HL-60 (cell line): ENCODE measurements at regions not wholly inside any gene's neighbourhood (a gene's known extent, or its start where the extent isn't known, plus 50 kb on each side); places are given as distances from the start of the nearest gene placed in this dataset.
"Not testable (repeated sequence)": the region's sequence is repeated elsewhere in the genome, so short reads cannot be mapped to it uniquely, and the experiment has no call there.

Experiments used
- DNase-seq, 2 experiments: peaks; one replicate each; pipeline ENCODE4 v3.0.0-alpha.2; 2010 to 2020; ENCODE audit warnings: low read depth in 1 of 2, low spot score in 1 of 2
- H3K27ac ChIP-seq: fragments of 250-450 bp; sonication (Bioruptor Pico); replicated peaks from 2 replicates; pipeline ENCODE4 v1.5.1; 2020; ENCODE audit warnings: mild to moderate bottlenecking, moderate library complexity
- H3K27me3 ChIP-seq: fragments of 250-450 bp; sonication (Bioruptor Pico); 2 replicates; pipeline ENCODE4 v1.5.1; 2021; ENCODE audit warnings: mild to moderate bottlenecking, moderate library complexity; ENCODE audit not compliant: insufficient read depth, poor library complexity, severe bottlenecking
- H3K4me3 ChIP-seq: replicated peaks from 2 replicates; pipeline ENCODE4 v1.5.1; 2011; ENCODE audit warnings: mild to moderate bottlenecking, control low read depth, low read length; ENCODE audit not compliant: insufficient read depth
- POLR2AphosphoS5 ChIP-seq: IDR thresholded peaks from 2 replicates; pipeline ENCODE4 v1.6.1; 2012; ENCODE audit warnings: low read depth
- REST ChIP-seq: IDR thresholded peaks from 2 replicates; pipeline ENCODE4 v1.6.1; 2012; ENCODE audit warnings: low read depth; ENCODE audit not compliant: insufficient replicate concordance
- TF ChIP-seq, protein P1 (sequence below): IDR thresholded peaks from one replicate; pipeline ENCODE4 v1.5.1; 2011; ENCODE audit warnings: low read length, control low read depth, inconsistent platforms; ENCODE audit not compliant: insufficient read depth

- DNase-seq, result peak; percentile 67 to 82
- no peaks in the 10 kb centered on the region for H3K27me3 ChIP-seq
- TF ChIP-seq, protein P1, sequence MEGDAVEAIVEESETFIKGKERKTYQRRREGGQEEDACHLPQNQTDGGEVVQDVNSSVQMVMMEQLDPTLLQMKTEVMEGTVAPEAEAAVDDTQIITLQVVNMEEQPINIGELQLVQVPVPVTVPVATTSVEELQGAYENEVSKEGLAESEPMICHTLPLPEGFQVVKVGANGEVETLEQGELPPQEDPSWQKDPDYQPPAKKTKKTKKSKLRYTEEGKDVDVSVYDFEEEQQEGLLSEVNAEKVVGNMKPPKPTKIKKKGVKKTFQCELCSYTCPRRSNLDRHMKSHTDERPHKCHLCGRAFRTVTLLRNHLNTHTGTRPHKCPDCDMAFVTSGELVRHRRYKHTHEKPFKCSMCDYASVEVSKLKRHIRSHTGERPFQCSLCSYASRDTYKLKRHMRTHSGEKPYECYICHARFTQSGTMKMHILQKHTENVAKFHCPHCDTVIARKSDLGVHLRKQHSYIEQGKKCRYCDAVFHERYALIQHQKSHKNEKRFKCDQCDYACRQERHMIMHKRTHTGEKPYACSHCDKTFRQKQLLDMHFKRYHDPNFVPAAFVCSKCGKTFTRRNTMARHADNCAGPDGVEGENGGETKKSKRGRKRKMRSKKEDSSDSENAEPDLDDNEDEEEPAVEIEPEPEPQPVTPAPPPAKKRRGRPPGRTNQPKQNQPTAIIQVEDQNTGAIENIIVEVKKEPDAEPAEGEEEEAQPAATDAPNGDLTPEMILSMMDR, result no peak
- TF ChIP-seq POLR2AphosphoS5, result peak; percentile 63
- H3K4me3 ChIP-seq, result peak overlapping the region; percentile 90
- peak overlapping the region; percentile 44; the same call in 1 of the 2 replicates for H3K27ac ChIP-seq
Measured at GRCh38 chr2:131682122-131682944, 154.6 kb downstream of the CCDC74A start.

DNA sequence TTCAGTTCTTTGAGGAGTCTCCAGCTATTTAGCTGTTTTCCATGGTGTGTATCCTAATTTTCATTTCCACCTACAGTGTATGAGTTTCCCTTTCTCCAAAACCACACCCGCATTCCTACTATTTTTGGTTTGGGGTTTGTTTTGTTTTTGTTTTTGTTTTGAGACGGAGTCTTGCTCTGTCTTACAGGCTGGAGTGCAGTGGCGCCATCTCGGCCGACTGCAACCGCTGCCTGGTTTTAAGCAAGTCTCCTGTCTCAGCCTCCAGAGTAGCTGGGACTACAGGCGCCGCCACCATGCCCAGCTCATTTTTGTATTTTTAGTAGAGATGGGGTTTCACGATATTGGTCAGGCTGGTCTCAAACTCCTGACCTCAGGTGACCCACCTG lies 155.2 kb downstream of the CCDC74A start:
- Histone ChIP-seq H3K27ac (peak overlapping the region; percentile 44; the same call in 1 of the 2 replicates), H3K4me3 (peak overlapping the region; percentile 90)
- not testable (repeated sequence) for H3K27me3 ChIP-seq
- peak in 1 of 2 experiments; percentile 25 for DNase-seq

DNA sequence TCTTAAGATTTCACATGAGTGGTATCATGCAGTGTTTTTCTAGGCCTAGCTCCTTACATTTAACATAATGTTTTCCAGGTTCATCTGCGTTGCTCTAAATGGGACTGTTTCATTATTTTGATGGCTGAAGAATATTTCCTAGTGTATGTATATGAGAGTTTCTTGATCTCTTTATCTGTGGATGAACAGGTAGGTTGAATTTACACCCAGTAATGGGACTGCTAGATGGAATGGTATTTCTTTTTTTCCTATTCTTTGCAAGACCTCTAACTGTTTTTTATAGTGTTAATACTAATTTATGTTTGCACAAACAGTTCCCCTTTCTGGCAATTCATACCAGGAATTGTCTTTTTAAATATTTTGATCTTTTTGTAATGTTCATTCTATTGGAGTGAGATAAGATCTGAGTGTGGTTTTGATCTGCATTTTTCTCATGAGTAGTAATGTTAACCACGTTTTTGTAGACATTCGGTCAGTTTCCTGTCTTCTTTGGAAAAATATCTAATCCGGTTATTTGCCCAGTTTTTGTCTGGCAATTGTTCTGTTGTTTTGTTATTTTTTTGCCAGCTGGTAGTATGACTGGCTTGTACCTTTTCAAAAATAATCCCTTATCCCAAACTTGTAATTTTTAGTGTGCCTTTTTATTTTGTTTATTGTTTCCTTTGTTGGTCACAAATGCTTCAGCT lies 157.1 kb downstream of the CCDC74A start:
- H3K4me3 ChIP-seq, DNase-seq, H3K27ac ChIP-seq, H3K27me3 ChIP-seq: not testable (repeated sequence)

DNA sequence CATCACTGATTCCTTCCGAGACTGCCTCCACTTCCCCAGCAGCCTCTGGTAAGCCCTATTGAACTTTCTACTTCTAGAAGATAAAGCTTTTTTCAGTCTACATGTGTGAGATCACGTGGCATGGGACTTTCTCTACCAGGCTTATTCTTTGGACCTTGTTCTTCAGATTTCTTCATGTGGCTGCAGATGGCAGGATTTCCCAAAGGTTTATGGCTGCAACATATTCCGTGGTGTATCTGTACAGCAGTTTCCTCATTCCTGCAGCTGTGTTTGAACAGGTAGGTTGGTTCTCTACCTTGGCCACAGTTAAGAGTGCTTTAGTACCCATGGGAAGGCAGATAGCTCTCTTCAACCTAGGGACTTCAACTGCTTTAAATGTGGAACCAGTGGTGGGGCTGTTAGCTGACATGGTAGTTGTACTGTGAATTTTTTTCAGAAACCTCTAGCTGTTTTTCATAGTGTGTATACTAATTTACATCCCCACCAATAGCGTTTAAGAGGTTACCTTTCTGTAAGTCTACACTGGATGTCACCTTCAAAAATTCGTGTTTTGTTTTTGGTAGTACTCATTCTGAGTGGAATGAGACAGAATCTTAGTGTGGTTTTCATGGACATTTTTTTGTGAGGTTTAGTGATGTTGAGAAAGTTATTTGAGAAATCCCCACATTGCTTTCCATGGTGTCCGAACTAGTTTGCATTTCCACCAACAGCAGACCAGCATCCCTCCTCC lies 158.6 kb downstream of the CCDC74A start:
- H3K4me3 ChIP-seq, H3K27me3 ChIP-seq, H3K27ac ChIP-seq, DNase-seq: not testable (repeated sequence)

GRCh38 chr2:131686894-131687238 lies 159.2 kb downstream of the CCDC74A start:
- not testable (repeated sequence) for DNase-seq, H3K27ac ChIP-seq, H3K27me3 ChIP-seq, H3K4me3 ChIP-seq

- not testable (repeated sequence) for H3K27me3 ChIP-seq, H3K27ac ChIP-seq, DNase-seq, H3K4me3 ChIP-seq
Measured at GRCh38 chr2:131689066-131689465, 161.4 kb downstream of the CCDC74A start.

DNA sequence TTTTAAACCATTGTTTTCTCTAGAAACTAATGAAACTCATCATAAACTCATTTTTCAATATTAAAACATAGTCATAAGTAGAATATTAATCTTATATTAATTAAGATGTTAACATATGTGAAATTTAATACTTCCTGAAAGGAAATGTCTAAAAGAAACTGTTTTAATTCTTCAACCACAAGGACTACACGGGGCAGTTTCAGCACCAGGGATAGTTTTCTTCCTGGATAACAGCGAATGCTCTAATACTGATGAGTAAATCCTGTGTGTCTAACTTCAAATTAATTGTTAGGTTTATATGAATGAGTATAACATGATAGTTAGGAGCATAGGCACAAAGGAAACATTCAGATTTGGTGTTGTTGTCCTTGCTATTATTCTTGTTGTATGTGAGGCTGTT lies 183.6 kb downstream of the CCDC74A start:
- not testable (repeated sequence) for H3K4me3 ChIP-seq, H3K27me3 ChIP-seq, DNase-seq, H3K27ac ChIP-seq
- peak; percentile 56 for TF ChIP-seq REST

GRCh38 chr2:131717907-131718306 lies 190.2 kb downstream of the CCDC74A start:
- not testable (repeated sequence) for H3K27ac ChIP-seq, DNase-seq, H3K27me3 ChIP-seq, H3K4me3 ChIP-seq

GRCh38 chr2:131721163-131721562 lies 193.5 kb downstream of the CCDC74A start:
- H3K27ac ChIP-seq, DNase-seq, H3K4me3 ChIP-seq, H3K27me3 ChIP-seq: not testable (repeated sequence)

DNA sequence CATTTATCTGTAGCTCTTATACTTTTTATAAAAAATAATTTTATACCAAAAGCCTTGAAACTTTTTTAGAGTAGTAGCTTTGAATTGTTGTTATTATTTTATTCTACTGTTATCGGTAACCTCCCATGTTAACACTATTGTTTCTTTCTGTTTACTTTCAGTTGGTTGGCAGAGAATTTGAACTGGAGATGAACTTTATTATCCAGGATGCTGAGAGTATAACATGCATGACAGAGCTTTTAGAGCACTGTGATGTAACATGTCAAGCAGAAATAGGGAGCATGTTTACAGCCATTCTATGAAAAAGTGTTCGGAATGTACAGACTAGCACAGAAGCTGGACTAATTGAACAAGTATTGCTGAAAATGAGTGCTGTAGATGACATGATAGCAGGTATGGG lies 194.6 kb downstream of the CCDC74A start:
- not testable (repeated sequence) for H3K27ac ChIP-seq, H3K4me3 ChIP-seq, H3K27me3 ChIP-seq, DNase-seq
